ENCODE measurements at regions not wholly inside any gene's neighbourhood (a gene's known extent, or its start where the extent isn't known, plus 50 kb on each side); places are given as distances from the start of the nearest gene placed in this dataset.

- no peaks in the 10 kb centered on the region for H3K9me3 ChIP-seq
- H3K27me3 ChIP-seq: no peaks in the 10 kb centered on the region
- peaks cover 6% of the 10 kb centered on the region for H3K4me1 ChIP-seq
- H3K36me3 ChIP-seq (replicated peaks in 1 of 2; ENCODE audit: insufficient read depth in 1 of 2, low read depth in 2 of 2): no peaks in the 10 kb centered on the region
- DNase-seq: no peak
- H3K27ac ChIP-seq: no peak overlapping the region
- ATAC-seq: no peak
- TF ChIP-seq POLR2A (IDR thresholded peaks at IDR 0.05): no peak
- no peak for TF ChIP-seq CTCF (IDR thresholded peaks at IDR 0.05)
- no peak overlapping the region for H3K4me3 ChIP-seq
- intact Hi-C loops (cut with DNase I): no loop called here
- 85 to 89% methylated on average over 2 of the region's 2 CpGs for WGBS, 2 donors
These were observed 156.6 kb upstream of the SLC24A5 start for GRCh38 chr15:47964229-47964628.

GRCh38 chr15:47965297-47965696, 155.5 kb upstream of the SLC24A5 start:
- ATAC-seq (no peak), DNase-seq (no peak)
- H3K27ac ChIP-seq: no peak overlapping the region
- intact Hi-C loops (cut with DNase I): no loop called here
- no peak overlapping the region for H3K4me3 ChIP-seq
- H3K9me3 ChIP-seq: no peaks in the 10 kb centered on the region
- TF ChIP-seq CTCF (IDR thresholded peaks at IDR 0.05) (no peak), POLR2A (IDR thresholded peaks at IDR 0.05) (no peak)
- no peaks in the 10 kb centered on the region for H3K36me3 ChIP-seq (replicated peaks in 1 of 2; ENCODE audit: insufficient read depth in 1 of 2, low read depth in 2 of 2)
- H3K27me3 ChIP-seq: no peaks in the 10 kb centered on the region
- 84 to 89% methylated on average over 4 of the region's 4 CpGs for WGBS, 2 donors
- H3K4me1 ChIP-seq: peaks cover 6% of the 10 kb centered on the region

- DNase-seq: no peak
- no peaks in the 10 kb centered on the region for H3K27me3 ChIP-seq
- no peaks in the 10 kb centered on the region for H3K4me1 ChIP-seq
- H3K4me3 ChIP-seq: no peak overlapping the region
- H3K36me3 ChIP-seq (replicated peaks in 1 of 2; ENCODE audit: insufficient read depth in 1 of 2, low read depth in 2 of 2): no peaks in the 10 kb centered on the region
- TF ChIP-seq CTCF (IDR thresholded peaks at IDR 0.05) (no peak), POLR2A (IDR thresholded peaks at IDR 0.05) (no peak)
- 76 to 100% methylated on average over 1 of the region's 1 CpG for WGBS, 2 donors
- ATAC-seq: no peak
- intact Hi-C loops (cut with DNase I): no loop called here
- H3K27ac ChIP-seq: no peak overlapping the region
- H3K9me3 ChIP-seq: no peaks in the 10 kb centered on the region
These were observed 152.2 kb upstream of the SLC24A5 start for GRCh38 chr15:47968593-47968992.

GRCh38 chr15:47971637-47972036, 149.2 kb upstream of the SLC24A5 start:
- H3K4me3 ChIP-seq: no peak overlapping the region
- TF ChIP-seq POLR2A (IDR thresholded peaks at IDR 0.05) (no peak), CTCF (IDR thresholded peaks at IDR 0.05) (no peak)
- H3K27me3 ChIP-seq: no peaks in the 10 kb centered on the region
- WGBS, 2 donors: 78 to 87% methylated on average over 4 of the region's 4 CpGs
- intact Hi-C loops (cut with DNase I): no loop called here
- DNase-seq: no peak
- no peak for ATAC-seq
- H3K27ac ChIP-seq: no peak overlapping the region
- no peaks in the 10 kb centered on the region for H3K9me3 ChIP-seq
- H3K36me3 ChIP-seq (replicated peaks in 1 of 2; ENCODE audit: insufficient read depth in 1 of 2, low read depth in 2 of 2): no peaks in the 10 kb centered on the region
- no peaks in the 10 kb centered on the region for H3K4me1 ChIP-seq

GRCh38 chr15:47972738-47973137, 148.1 kb upstream of the SLC24A5 start:
- H3K27ac ChIP-seq: no peak overlapping the region
- no peaks in the 10 kb centered on the region for H3K27me3 ChIP-seq
- H3K4me3 ChIP-seq: no peak overlapping the region
- TF ChIP-seq POLR2A (IDR thresholded peaks at IDR 0.05): no peak
- no peak for TF ChIP-seq CTCF (IDR thresholded peaks at IDR 0.05)
- no peaks in the 10 kb centered on the region for H3K36me3 ChIP-seq (replicated peaks in 1 of 2; ENCODE audit: insufficient read depth in 1 of 2, low read depth in 2 of 2)
- WGBS, 2 donors: 84 to 86% methylated on average over 3 of the region's 3 CpGs
- ATAC-seq (no peak), DNase-seq (no peak)
- H3K4me1 ChIP-seq: no peaks in the 10 kb centered on the region
- intact Hi-C loops (cut with DNase I): no loop called here
- no peaks in the 10 kb centered on the region for H3K9me3 ChIP-seq
